H1 (cell line): ENCODE measurements at regions not wholly inside any gene's neighbourhood (a gene's known extent, or its start where the extent isn't known, plus 50 kb on each side); places are given as distances from the start of the nearest gene placed in this dataset.

ENCODE experiments used
- BCL11A ChIP-seq, 2 experiments: IDR thresholded peaks; one replicate each; pipeline ENCODE4 v1.6.1; 2011; ENCODE audit warnings: low read depth in 2 of 2, low read length in 2 of 2, mild to moderate bottlenecking in 2 of 2
- CEBPB ChIP-seq: IDR thresholded peaks from 2 replicates; pipeline ENCODE4 v1.6.1; 2012; ENCODE audit warnings: low read depth, low read length
- CTBP2 ChIP-seq: IDR thresholded peaks from 2 replicates; pipeline ENCODE4 v1.7.0; 2011; ENCODE audit warnings: borderline replicate concordance, mild to moderate bottlenecking, moderate library complexity, mixed read lengths, low read length; ENCODE audit not compliant: insufficient read depth, insufficient read length
- HDAC2 ChIP-seq, 2 experiments: fragments of 300-600 bp in 1 of 2; sonication (generic) in 1 of 2; IDR thresholded peaks; 2 replicates each; pipeline ENCODE4 v1.6.1; 2011 to 2012; ENCODE audit warnings: low read depth in 2 of 2, low read length in 2 of 2, mild to moderate bottlenecking in 2 of 2, moderate library complexity in 2 of 2, borderline replicate concordance in 1 of 2, inconsistent platforms in 1 of 2
- HDAC6 ChIP-seq: IDR thresholded peaks from one replicate; pipeline ENCODE4 v1.7.1; 2012; ENCODE audit warnings: low read depth, mild to moderate bottlenecking, inconsistent platforms, low read length, moderate library complexity
- KDM5A ChIP-seq: fragments of 200-600 bp; IDR thresholded peaks from 2 replicates; pipeline ENCODE4 v1.7.1; 2012; ENCODE audit warnings: mild to moderate bottlenecking, low read length, inconsistent platforms, mixed read lengths
- RAD21 ChIP-seq, 2 experiments: IDR thresholded peaks in 1 of 2; conservative IDR thresholded peaks in 1 of 2; 2 replicates each; pipeline ENCODE4 v1.6.1; 2011; ENCODE audit warnings: low read depth in 2 of 2, low read length in 2 of 2, improper control_type of control experiment in 1 of 2, inconsistent platforms in 1 of 2, mild to moderate bottlenecking in 1 of 2, moderate library complexity in 1 of 2
- RBBP5 ChIP-seq: IDR thresholded peaks from 2 replicates; pipeline ENCODE4 v1.7.1; 2012; ENCODE audit warnings: low read depth, mild to moderate bottlenecking, inconsistent platforms, low read length, moderate library complexity, borderline replicate concordance
- RFX5 ChIP-seq: IDR thresholded peaks from 2 replicates; pipeline ENCODE4 v1.6.1; 2011; ENCODE audit warnings: low read depth, low read length, improper control_type of control experiment, borderline replicate concordance
- SAP30 ChIP-seq: fragments of 300-600 bp; sonication (generic); IDR thresholded peaks from 2 replicates; pipeline ENCODE4 v1.7.1; 2012; ENCODE audit warnings: low read length, moderate library complexity, mild to moderate bottlenecking, inconsistent platforms; ENCODE audit not compliant: insufficient read depth, insufficient replicate concordance
- SIRT6 ChIP-seq: IDR thresholded peaks from one replicate; pipeline ENCODE4 v1.7.1; 2012; ENCODE audit warnings: low read length, inconsistent platforms
- TF ChIP-seq, protein P1 (sequence below): fragments of 300-600 bp; sonication (generic); IDR thresholded peaks from 2 replicates; pipeline ENCODE4 v1.7.1; 2012; ENCODE audit warnings: low read length, moderate library complexity, mild to moderate bottlenecking, inconsistent platforms; ENCODE audit not compliant: insufficient replicate concordance

- TF ChIP-seq, protein P1, sequence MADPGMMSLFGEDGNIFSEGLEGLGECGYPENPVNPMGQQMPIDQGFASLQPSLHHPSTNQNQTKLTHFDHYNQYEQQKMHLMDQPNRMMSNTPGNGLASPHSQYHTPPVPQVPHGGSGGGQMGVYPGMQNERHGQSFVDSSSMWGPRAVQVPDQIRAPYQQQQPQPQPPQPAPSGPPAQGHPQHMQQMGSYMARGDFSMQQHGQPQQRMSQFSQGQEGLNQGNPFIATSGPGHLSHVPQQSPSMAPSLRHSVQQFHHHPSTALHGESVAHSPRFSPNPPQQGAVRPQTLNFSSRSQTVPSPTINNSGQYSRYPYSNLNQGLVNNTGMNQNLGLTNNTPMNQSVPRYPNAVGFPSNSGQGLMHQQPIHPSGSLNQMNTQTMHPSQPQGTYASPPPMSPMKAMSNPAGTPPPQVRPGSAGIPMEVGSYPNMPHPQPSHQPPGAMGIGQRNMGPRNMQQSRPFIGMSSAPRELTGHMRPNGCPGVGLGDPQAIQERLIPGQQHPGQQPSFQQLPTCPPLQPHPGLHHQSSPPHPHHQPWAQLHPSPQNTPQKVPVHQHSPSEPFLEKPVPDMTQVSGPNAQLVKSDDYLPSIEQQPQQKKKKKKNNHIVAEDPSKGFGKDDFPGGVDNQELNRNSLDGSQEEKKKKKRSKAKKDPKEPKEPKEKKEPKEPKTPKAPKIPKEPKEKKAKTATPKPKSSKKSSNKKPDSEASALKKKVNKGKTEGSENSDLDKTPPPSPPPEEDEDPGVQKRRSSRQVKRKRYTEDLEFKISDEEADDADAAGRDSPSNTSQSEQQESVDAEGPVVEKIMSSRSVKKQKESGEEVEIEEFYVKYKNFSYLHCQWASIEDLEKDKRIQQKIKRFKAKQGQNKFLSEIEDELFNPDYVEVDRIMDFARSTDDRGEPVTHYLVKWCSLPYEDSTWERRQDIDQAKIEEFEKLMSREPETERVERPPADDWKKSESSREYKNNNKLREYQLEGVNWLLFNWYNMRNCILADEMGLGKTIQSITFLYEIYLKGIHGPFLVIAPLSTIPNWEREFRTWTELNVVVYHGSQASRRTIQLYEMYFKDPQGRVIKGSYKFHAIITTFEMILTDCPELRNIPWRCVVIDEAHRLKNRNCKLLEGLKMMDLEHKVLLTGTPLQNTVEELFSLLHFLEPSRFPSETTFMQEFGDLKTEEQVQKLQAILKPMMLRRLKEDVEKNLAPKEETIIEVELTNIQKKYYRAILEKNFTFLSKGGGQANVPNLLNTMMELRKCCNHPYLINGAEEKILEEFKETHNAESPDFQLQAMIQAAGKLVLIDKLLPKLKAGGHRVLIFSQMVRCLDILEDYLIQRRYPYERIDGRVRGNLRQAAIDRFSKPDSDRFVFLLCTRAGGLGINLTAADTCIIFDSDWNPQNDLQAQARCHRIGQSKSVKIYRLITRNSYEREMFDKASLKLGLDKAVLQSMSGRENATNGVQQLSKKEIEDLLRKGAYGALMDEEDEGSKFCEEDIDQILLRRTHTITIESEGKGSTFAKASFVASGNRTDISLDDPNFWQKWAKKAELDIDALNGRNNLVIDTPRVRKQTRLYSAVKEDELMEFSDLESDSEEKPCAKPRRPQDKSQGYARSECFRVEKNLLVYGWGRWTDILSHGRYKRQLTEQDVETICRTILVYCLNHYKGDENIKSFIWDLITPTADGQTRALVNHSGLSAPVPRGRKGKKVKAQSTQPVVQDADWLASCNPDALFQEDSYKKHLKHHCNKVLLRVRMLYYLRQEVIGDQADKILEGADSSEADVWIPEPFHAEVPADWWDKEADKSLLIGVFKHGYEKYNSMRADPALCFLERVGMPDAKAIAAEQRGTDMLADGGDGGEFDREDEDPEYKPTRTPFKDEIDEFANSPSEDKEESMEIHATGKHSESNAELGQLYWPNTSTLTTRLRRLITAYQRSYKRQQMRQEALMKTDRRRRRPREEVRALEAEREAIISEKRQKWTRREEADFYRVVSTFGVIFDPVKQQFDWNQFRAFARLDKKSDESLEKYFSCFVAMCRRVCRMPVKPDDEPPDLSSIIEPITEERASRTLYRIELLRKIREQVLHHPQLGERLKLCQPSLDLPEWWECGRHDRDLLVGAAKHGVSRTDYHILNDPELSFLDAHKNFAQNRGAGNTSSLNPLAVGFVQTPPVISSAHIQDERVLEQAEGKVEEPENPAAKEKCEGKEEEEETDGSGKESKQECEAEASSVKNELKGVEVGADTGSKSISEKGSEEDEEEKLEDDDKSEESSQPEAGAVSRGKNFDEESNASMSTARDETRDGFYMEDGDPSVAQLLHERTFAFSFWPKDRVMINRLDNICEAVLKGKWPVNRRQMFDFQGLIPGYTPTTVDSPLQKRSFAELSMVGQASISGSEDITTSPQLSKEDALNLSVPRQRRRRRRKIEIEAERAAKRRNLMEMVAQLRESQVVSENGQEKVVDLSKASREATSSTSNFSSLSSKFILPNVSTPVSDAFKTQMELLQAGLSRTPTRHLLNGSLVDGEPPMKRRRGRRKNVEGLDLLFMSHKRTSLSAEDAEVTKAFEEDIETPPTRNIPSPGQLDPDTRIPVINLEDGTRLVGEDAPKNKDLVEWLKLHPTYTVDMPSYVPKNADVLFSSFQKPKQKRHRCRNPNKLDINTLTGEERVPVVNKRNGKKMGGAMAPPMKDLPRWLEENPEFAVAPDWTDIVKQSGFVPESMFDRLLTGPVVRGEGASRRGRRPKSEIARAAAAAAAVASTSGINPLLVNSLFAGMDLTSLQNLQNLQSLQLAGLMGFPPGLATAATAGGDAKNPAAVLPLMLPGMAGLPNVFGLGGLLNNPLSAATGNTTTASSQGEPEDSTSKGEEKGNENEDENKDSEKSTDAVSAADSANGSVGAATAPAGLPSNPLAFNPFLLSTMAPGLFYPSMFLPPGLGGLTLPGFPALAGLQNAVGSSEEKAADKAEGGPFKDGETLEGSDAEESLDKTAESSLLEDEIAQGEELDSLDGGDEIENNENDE = no peak
- TF ChIP-seq KDM5A = no peak
- no peak for TF ChIP-seq HDAC6
- TF ChIP-seq SAP30 = no peak
- no peak for TF ChIP-seq HDAC2 (IDR thresholded peaks at IDR 0.05; ENCODE audit: borderline replicate concordance in 1 of 2, low read depth in 2 of 2, low read length in 2 of 2)
- no peak for TF ChIP-seq SIRT6
- TF ChIP-seq CTBP2 = no peak
- no peak for TF ChIP-seq RBBP5
- no peak for TF ChIP-seq CEBPB
- TF ChIP-seq BCL11A (IDR thresholded peaks at IDR 0.05; ENCODE audit: low read depth in 2 of 2, low read length in 2 of 2) = no peak
- no peak for TF ChIP-seq RFX5
- no peak for TF ChIP-seq RAD21 (IDR thresholded peaks at IDR 0.05 in 1 of 2, conservative IDR thresholded peaks at IDR 0.05 in 1 of 2; ENCODE audit: low read depth in 2 of 2, low read length in 2 of 2)
These were observed 77.7 kb downstream of the LINC00237 start (continued) for GRCh38 chr20:21028436-21028835.
